ENCODE measurements at regions not wholly inside any gene's neighbourhood (a gene's known extent, or its start where the extent isn't known, plus 50 kb on each side); places are given as distances from the start of the nearest gene placed in this dataset.
"Not testable (repeated sequence)": the region's sequence is repeated elsewhere in the genome, so short reads cannot be mapped to it uniquely, and the experiment has no call there.

- DNase-seq (ENCODE audit: low read depth in 4 of 6, low spot score in 6 of 6), result peak in 3 of 6 donors; percentile 7 to 67 (median 9)
- WGBS (ENCODE audit: insufficient coverage), result 44% methylated on average over 3 of the region's 5 CpGs
Measured at GRCh38 chr5:91599863-91600262, 216.7 kb upstream of the ARRDC3 start.

DNA sequence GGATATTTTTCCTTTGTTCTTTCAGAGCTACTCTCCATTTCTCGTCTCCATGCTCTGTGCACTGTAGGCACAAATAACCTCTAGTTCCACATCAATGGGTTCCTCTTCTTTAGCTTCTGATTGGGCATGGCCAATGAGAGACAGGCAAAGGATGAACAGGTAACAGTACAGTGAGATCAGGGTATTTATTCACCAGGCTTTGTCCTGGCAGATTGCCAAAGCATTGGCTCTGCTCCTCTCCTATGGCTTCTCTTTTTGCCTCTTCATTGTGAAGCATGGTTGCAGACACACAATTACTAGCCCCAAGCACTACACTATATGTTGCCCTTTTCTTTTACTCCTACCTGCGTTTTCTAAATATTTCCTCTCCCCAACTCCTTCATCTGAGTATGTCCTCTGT lies 215.1 kb upstream of the ARRDC3 start:
- Histone ChIP-seq H3K9me3 (ENCODE audit: control insufficient read depth, insufficient read depth, low read length) (peaks cover 1% of the 10 kb centered on the region), H3K36me3 (ENCODE audit: control insufficient read depth, insufficient read depth, low read length) (no peaks in the 10 kb centered on the region)
- no CpG with 5 or more reads among the region's 2 CpGs for WGBS (ENCODE audit: insufficient coverage)

More at GRCh38 chr5:91599863-91600262, 216.7 kb upstream of the ARRDC3 start:
- Histone ChIP-seq H3K27me3 (ENCODE audit: control insufficient read depth, insufficient read depth, low read length) (no peaks in the 10 kb centered on the region), H3K36me3 (ENCODE audit: control insufficient read depth, insufficient read depth, low read length) (no peaks in the 10 kb centered on the region), H3K9me3 (ENCODE audit: control insufficient read depth, insufficient read depth, low read length) (no peaks in the 10 kb centered on the region), H3K4me1 (ENCODE audit: control insufficient read depth, insufficient read depth, low read length) (peaks cover 2% of the 10 kb centered on the region), H3K27ac (ENCODE audit: low read depth, low read length) (no peak overlapping the region), H3K4me3 (ENCODE audit: low read depth, low read length) (no peak overlapping the region)

GRCh38 chr5:91595424-91595823 lies 212.3 kb upstream of the ARRDC3 start:
- Histone ChIP-seq H3K36me3 (ENCODE audit: control insufficient read depth, insufficient read depth, low read length) (no peaks in the 10 kb centered on the region), H3K4me1 (ENCODE audit: control insufficient read depth, insufficient read depth, low read length) (peaks cover 2% of the 10 kb centered on the region), H3K4me3 (ENCODE audit: low read depth, low read length) (no peak overlapping the region), H3K9me3 (ENCODE audit: control insufficient read depth, insufficient read depth, low read length) (peaks cover 4% of the 10 kb centered on the region), H3K27ac (ENCODE audit: low read depth, low read length) (no peak overlapping the region), H3K27me3 (ENCODE audit: control insufficient read depth, insufficient read depth, low read length) (no peaks in the 10 kb centered on the region)
- no CpG with 5 or more reads among the region's 3 CpGs for WGBS (ENCODE audit: insufficient coverage)
- DNase-seq (ENCODE audit: low read depth in 4 of 6, low spot score in 6 of 6), result no peak

More for the DNA sequence above, 215.1 kb upstream of the ARRDC3 start:
- DNase-seq (ENCODE audit: low read depth in 4 of 6, low spot score in 6 of 6), result peak in 1 of 6 donors; percentile 8
- Histone ChIP-seq H3K4me1 (ENCODE audit: control insufficient read depth, insufficient read depth, low read length) (peaks cover 2% of the 10 kb centered on the region), H3K27me3 (ENCODE audit: control insufficient read depth, insufficient read depth, low read length) (no peaks in the 10 kb centered on the region), H3K27ac (ENCODE audit: low read depth, low read length) (no peak overlapping the region), H3K4me3 (ENCODE audit: low read depth, low read length) (no peak overlapping the region)

DNA sequence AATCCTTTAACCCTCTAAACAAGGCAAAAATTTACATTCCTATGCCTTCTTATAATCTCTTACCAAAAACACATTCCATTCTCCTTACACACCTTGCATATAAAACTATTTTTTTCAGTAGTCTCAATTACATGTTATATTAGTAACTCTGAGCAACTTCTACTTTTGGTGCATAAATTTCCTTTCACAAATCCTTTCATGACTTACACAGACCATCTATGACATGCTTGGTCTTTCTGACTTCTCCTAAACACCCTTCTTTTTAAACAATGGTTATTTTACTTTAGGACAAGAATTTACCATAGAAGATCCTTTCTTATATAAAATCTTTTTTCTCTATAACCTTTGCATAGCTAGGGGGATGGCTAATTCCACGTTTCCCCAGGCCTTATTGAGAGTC lies 208.0 kb upstream of the ARRDC3 start:
- no peaks in the 10 kb centered on the region for H3K36me3 ChIP-seq (ENCODE audit: control insufficient read depth, insufficient read depth, low read length)
- no CpG with 5 or more reads among the region's 1 CpG for WGBS (ENCODE audit: insufficient coverage)
- H3K9me3 ChIP-seq (ENCODE audit: control insufficient read depth, insufficient read depth, low read length), result peaks cover 4% of the 10 kb centered on the region
- no peaks in the 10 kb centered on the region for H3K4me1 ChIP-seq (ENCODE audit: control insufficient read depth, insufficient read depth, low read length)
- no peak overlapping the region for H3K27ac ChIP-seq (ENCODE audit: low read depth, low read length)
- H3K27me3 ChIP-seq (ENCODE audit: control insufficient read depth, insufficient read depth, low read length), result no peaks in the 10 kb centered on the region
- no peak overlapping the region for H3K4me3 ChIP-seq (ENCODE audit: low read depth, low read length)
- DNase-seq (ENCODE audit: low read depth in 4 of 6, low spot score in 6 of 6), result no peak

GRCh38 chr5:91586232-91586631 lies 203.1 kb upstream of the ARRDC3 start:
- no peaks in the 10 kb centered on the region for H3K9me3 ChIP-seq (ENCODE audit: control insufficient read depth, insufficient read depth, low read length)
- WGBS (ENCODE audit: insufficient coverage), result 82% methylated on average over 2 of the region's 2 CpGs
- no peaks in the 10 kb centered on the region for H3K27me3 ChIP-seq (ENCODE audit: control insufficient read depth, insufficient read depth, low read length)
- no peaks in the 10 kb centered on the region for H3K4me1 ChIP-seq (ENCODE audit: control insufficient read depth, insufficient read depth, low read length)
- H3K27ac ChIP-seq (ENCODE audit: low read depth, low read length), result no peak overlapping the region
- H3K36me3 ChIP-seq (ENCODE audit: control insufficient read depth, insufficient read depth, low read length), result no peaks in the 10 kb centered on the region
- no peak overlapping the region for H3K4me3 ChIP-seq (ENCODE audit: low read depth, low read length)
- no peak for DNase-seq (ENCODE audit: low read depth in 4 of 6, low spot score in 6 of 6)

DNA sequence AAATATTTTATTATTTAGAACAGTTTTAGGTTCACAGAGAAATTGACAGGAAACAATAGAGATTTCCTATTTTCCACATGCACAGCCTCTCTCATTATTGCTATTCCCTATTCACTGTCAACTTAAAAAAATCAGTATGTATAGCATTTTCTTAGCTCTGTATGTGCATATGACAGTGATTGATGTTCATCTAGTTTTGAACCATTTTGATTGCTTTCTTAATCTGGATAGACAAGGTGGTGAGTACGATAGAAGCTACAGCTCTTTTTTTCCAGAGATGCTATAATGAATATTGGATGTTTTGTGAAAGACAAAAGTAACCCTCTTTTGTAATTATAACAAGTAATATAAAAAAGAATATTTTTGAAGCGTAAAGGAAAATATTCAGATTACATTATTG lies 201.2 kb upstream of the ARRDC3 start:
- WGBS (ENCODE audit: insufficient coverage), result no CpG with 5 or more reads among the region's 2 CpGs

GRCh38 chr5:91566012-91566411 lies 182.9 kb upstream of the ARRDC3 start:
- H3K27ac ChIP-seq (ENCODE audit: low read depth, low read length); H3K9me3 ChIP-seq (ENCODE audit: control insufficient read depth, insufficient read depth, low read length); H3K4me1 ChIP-seq (ENCODE audit: control insufficient read depth, insufficient read depth, low read length); H3K36me3 ChIP-seq (ENCODE audit: control insufficient read depth, insufficient read depth, low read length); H3K27me3 ChIP-seq (ENCODE audit: control insufficient read depth, insufficient read depth, low read length); DNase-seq (ENCODE audit: low read depth in 4 of 6, low spot score in 6 of 6); H3K4me3 ChIP-seq (ENCODE audit: low read depth, low read length): not testable (repeated sequence)
- WGBS (ENCODE audit: insufficient coverage), result no CpG with 5 or more reads among the region's 2 CpGs

More for the DNA sequence above, 201.2 kb upstream of the ARRDC3 start:
- Histone ChIP-seq H3K4me3 (ENCODE audit: low read depth, low read length) (no peak overlapping the region), H3K27ac (ENCODE audit: low read depth, low read length) (no peak overlapping the region), H3K36me3 (ENCODE audit: control insufficient read depth, insufficient read depth, low read length) (no peaks in the 10 kb centered on the region), H3K27me3 (ENCODE audit: control insufficient read depth, insufficient read depth, low read length) (no peaks in the 10 kb centered on the region), H3K9me3 (ENCODE audit: control insufficient read depth, insufficient read depth, low read length) (no peaks in the 10 kb centered on the region), H3K4me1 (ENCODE audit: control insufficient read depth, insufficient read depth, low read length) (no peaks in the 10 kb centered on the region)
- no peak for DNase-seq (ENCODE audit: low read depth in 4 of 6, low spot score in 6 of 6)

- Histone ChIP-seq H3K4me1 (ENCODE audit: control insufficient read depth, insufficient read depth, low read length) (no peaks in the 10 kb centered on the region), H3K27me3 (ENCODE audit: control insufficient read depth, insufficient read depth, low read length) (no peaks in the 10 kb centered on the region), H3K9me3 (ENCODE audit: control insufficient read depth, insufficient read depth, low read length) (peaks cover 2% of the 10 kb centered on the region), H3K4me3 (ENCODE audit: low read depth, low read length) (no peak overlapping the region), H3K27ac (ENCODE audit: low read depth, low read length) (no peak overlapping the region), H3K36me3 (ENCODE audit: control insufficient read depth, insufficient read depth, low read length) (no peaks in the 10 kb centered on the region)
- DNase-seq (ENCODE audit: low read depth in 4 of 6, low spot score in 6 of 6), result no peak
- 88% methylated on average over 3 of the region's 3 CpGs for WGBS (ENCODE audit: insufficient coverage)
Measured at GRCh38 chr5:91562922-91563321, 179.8 kb upstream of the ARRDC3 start.

DNA sequence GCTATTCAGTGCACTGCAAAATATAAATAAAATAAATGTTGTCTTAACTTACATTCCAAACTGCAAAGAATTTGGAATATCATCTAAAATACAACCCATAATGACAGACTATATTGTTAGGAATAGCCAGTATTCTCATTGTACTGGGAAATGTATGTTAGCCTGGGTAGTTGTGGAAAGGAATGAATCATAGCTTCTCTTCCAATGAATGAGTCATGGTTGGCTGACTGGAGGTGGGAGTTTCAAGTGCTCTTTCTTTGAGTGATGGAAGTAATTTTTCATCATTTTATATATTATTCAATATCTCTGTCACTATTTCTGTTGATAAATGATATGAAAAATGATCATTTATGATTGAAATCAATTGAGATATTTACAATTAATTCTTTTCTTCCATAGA lies 158.6 kb upstream of the ARRDC3 start:
- Histone ChIP-seq H3K27ac (ENCODE audit: low read depth, low read length) (no peak overlapping the region), H3K27me3 (ENCODE audit: control insufficient read depth, insufficient read depth, low read length) (no peaks in the 10 kb centered on the region), H3K36me3 (ENCODE audit: control insufficient read depth, insufficient read depth, low read length) (no peaks in the 10 kb centered on the region), H3K9me3 (ENCODE audit: control insufficient read depth, insufficient read depth, low read length) (no peaks in the 10 kb centered on the region), H3K4me1 (ENCODE audit: control insufficient read depth, insufficient read depth, low read length) (no peaks in the 10 kb centered on the region), H3K4me3 (ENCODE audit: low read depth, low read length) (no peak overlapping the region)
- DNase-seq (ENCODE audit: low read depth in 4 of 6, low spot score in 6 of 6), result no peak

GRCh38 chr5:91538179-91538578 lies 155.1 kb upstream of the ARRDC3 start:
- Histone ChIP-seq H3K27ac (ENCODE audit: low read depth, low read length) (no peak overlapping the region), H3K9me3 (ENCODE audit: control insufficient read depth, insufficient read depth, low read length) (no peaks in the 10 kb centered on the region), H3K4me3 (ENCODE audit: low read depth, low read length) (no peak overlapping the region), H3K4me1 (ENCODE audit: control insufficient read depth, insufficient read depth, low read length) (no peaks in the 10 kb centered on the region), H3K36me3 (ENCODE audit: control insufficient read depth, insufficient read depth, low read length) (no peaks in the 10 kb centered on the region), H3K27me3 (ENCODE audit: control insufficient read depth, insufficient read depth, low read length) (no peaks in the 10 kb centered on the region)
- WGBS (ENCODE audit: insufficient coverage), result no CpG with 5 or more reads among the region's 4 CpGs
- DNase-seq (ENCODE audit: low read depth in 4 of 6, low spot score in 6 of 6), result no peak
